ENCODE measurements at regions not wholly inside any gene's neighbourhood (a gene's known extent, or its start where the extent isn't known, plus 50 kb on each side); places are given as distances from the start of the nearest gene placed in this dataset.

DNA sequence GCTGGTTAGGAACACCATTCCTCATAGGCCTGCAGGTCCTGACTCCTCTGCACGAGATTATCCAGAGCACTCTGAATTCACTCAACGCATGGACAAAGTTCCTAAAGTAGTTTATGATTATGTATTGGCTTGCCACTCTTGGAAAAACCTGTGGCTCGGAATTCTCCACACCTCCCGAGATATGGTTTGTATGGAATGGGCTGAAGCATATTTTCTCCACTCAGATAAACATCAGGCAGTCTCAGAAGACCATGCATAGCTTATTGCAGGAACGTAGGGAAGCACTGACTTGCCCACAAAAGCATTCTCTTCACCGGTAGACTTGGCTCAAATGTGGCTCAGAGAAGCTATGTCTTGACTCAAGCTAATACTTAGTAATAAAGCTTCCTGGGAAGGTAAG is 338.6 kb upstream of the NFE2L3 start:
- TF ChIP-seq CTCF (IDR thresholded peaks at IDR 0.05), result no peak
- TF ChIP-seq POLR2A (IDR thresholded peaks at IDR 0.05), result no peak
